WTC11 (cell line): ENCODE measurements at regions not wholly inside any gene's neighbourhood (a gene's known extent, or its start where the extent isn't known, plus 50 kb on each side); places are given as distances from the start of the nearest gene placed in this dataset.

Experiments
- ATAC-seq: fragments of 200-7000 bp; cut with Tn5 transposase; 2 replicates; pipeline ENCODE4 v1.10.0; 2021; ENCODE audit warnings: mild to moderate bottlenecking, moderate library complexity
- CTCF ChIA-PET: fragments of 300-600 bp; sonication (Branson Sonifier 250); formaldehyde crosslinking; loops from one replicate; lab custom pipeline; 2021; ENCODE audit warnings: antibody characterized with exemption; lab: Charles Lee
- POLR2A ChIA-PET: fragments of 350-600 bp; sonication (Branson Sonifier 250); formaldehyde crosslinking; loops from one replicate; lab custom pipeline; 2021; ENCODE audit warnings: antibody characterized with exemption; lab: Charles Lee
- DNase-seq: peaks from one replicate; pipeline ENCODE4 v3.0.0; 2021; ENCODE audit warnings: low spot score
- H3K27ac Mint-ChIP-seq: 2 replicates; pipeline ENCODE4 v1.8.0; 2021; ENCODE audit warnings: mixed read lengths
- H3K27me3 Mint-ChIP-seq: 2 replicates; pipeline ENCODE4 v1.8.0; 2021; ENCODE audit warnings: low read depth, mild to moderate bottlenecking, moderate library complexity, mixed read lengths
- H3K36me3 Mint-ChIP-seq: 2 replicates; pipeline ENCODE4 v1.8.0; 2021; ENCODE audit warnings: mixed read lengths
- H3K4me1 Mint-ChIP-seq: 2 replicates; pipeline ENCODE4 v1.8.0; 2022; ENCODE audit warnings: mixed read lengths
- H3K4me3 Mint-ChIP-seq: 2 replicates; pipeline ENCODE4 v1.8.0; 2021; ENCODE audit warnings: mild to moderate bottlenecking, moderate library complexity, mixed read lengths
- H3K9me3 Mint-ChIP-seq: 2 replicates; pipeline ENCODE4 v1.8.0; 2021; ENCODE audit warnings: mixed read lengths
- ATF1 ChIP-seq: sonication (generic); formaldehyde crosslinking; IDR thresholded peaks from 2 replicates; pipeline ENCODE4 v1.8.1; 2023; ENCODE audit warnings: mild to moderate bottlenecking, moderate library complexity, missing genetic modification reagents
- EMX1 ChIP-seq: fragments of 250-450 bp; sonication (Bioruptor Pico); IDR thresholded peaks from 2 replicates; pipeline ENCODE4 v1.8.0; 2021; ENCODE audit warnings: mild to moderate bottlenecking
- FOXJ3 ChIP-seq: sonication (generic); formaldehyde crosslinking; IDR thresholded peaks from 2 replicates; pipeline ENCODE4 v1.9.0; 2021; ENCODE audit warnings: missing genetic modification reagents, mild to moderate bottlenecking, borderline replicate concordance
- GABPB1 ChIP-seq: sonication (generic); formaldehyde crosslinking; IDR thresholded peaks from 2 replicates; pipeline ENCODE4 v1.8.1; 2023; ENCODE audit warnings: mild to moderate bottlenecking, missing genetic modification reagents
- IRF2 ChIP-seq: sonication (generic); formaldehyde crosslinking; IDR thresholded peaks from 2 replicates; pipeline ENCODE4 v1.8.0; 2022; ENCODE audit warnings: low read depth, missing genetic modification reagents, borderline replicate concordance
- MYBL2 ChIP-seq: sonication (generic); formaldehyde crosslinking; IDR thresholded peaks from 2 replicates; pipeline ENCODE4 v1.8.1; 2023; ENCODE audit warnings: mild to moderate bottlenecking, moderate library complexity, missing genetic modification reagents
- NFE2L1 ChIP-seq: sonication (generic); formaldehyde crosslinking; IDR thresholded peaks from 2 replicates; pipeline ENCODE4 v1.8.1; 2023; ENCODE audit warnings: missing genetic modification reagents
- NFYB ChIP-seq: sonication (generic); formaldehyde crosslinking; conservative IDR thresholded peaks from 2 replicates; pipeline ENCODE4 v1.8.0; 2022; ENCODE audit warnings: low read depth, missing genetic modification reagents
- NR2C2 ChIP-seq: sonication (generic); formaldehyde crosslinking; IDR thresholded peaks from 2 replicates; pipeline ENCODE4 v1.8.0; 2022; ENCODE audit warnings: mild to moderate bottlenecking, missing genetic modification reagents
- NR3C1 ChIP-seq: sonication (generic); formaldehyde crosslinking; conservative IDR thresholded peaks from 2 replicates; pipeline ENCODE4 v1.8.1; 2023; ENCODE audit warnings: low read depth, mild to moderate bottlenecking, missing genetic modification reagents
- OVOL2 ChIP-seq: fragments of 250-450 bp; sonication (Bioruptor Pico); IDR thresholded peaks from 2 replicates; pipeline ENCODE4 v1.9.0; 2021; ENCODE audit warnings: mild to moderate bottlenecking, borderline replicate concordance
- SMAD4 ChIP-seq: sonication (generic); formaldehyde crosslinking; IDR thresholded peaks from 2 replicates; pipeline ENCODE4 v1.8.0; 2022; ENCODE audit warnings: mild to moderate bottlenecking, missing genetic modification reagents
- TCF7 ChIP-seq: sonication (generic); formaldehyde crosslinking; IDR thresholded peaks from 2 replicates; pipeline ENCODE4 v1.8.0; 2022; ENCODE audit warnings: mild to moderate bottlenecking, low read depth, missing genetic modification reagents, moderate library complexity
- TEAD4 ChIP-seq: sonication (generic); formaldehyde crosslinking; IDR thresholded peaks from 2 replicates; pipeline ENCODE4 v1.8.0; 2022; ENCODE audit warnings: mild to moderate bottlenecking, missing genetic modification reagents
- TP53 ChIP-seq: sonication (generic); formaldehyde crosslinking; IDR thresholded peaks from 2 replicates; pipeline ENCODE4 v1.8.1; 2023; ENCODE audit warnings: mild to moderate bottlenecking, missing genetic modification reagents
- ZBTB21 ChIP-seq: sonication (generic); formaldehyde crosslinking; IDR thresholded peaks from 2 replicates; pipeline ENCODE4 v1.8.1; 2023; ENCODE audit warnings: mild to moderate bottlenecking, missing genetic modification reagents, borderline replicate concordance
- ZNF121 ChIP-seq: sonication (generic); formaldehyde crosslinking; IDR thresholded peaks from 2 replicates; pipeline ENCODE4 v1.8.0; 2023; ENCODE audit warnings: missing genetic modification reagents
- ZNF396 ChIP-seq: fragments of 250-450 bp; sonication (Bioruptor Pico); IDR thresholded peaks from 2 replicates; pipeline ENCODE4 v1.8.0; 2021; ENCODE audit warnings: mild to moderate bottlenecking, moderate library complexity, borderline replicate concordance
- ZNF416 ChIP-seq: fragments of 250-450 bp; sonication (Bioruptor Pico); IDR thresholded peaks from 2 replicates; pipeline ENCODE4 v1.9.0; 2021; ENCODE audit warnings: mild to moderate bottlenecking, inconsistent platforms
- TF ChIP-seq, protein P1 (sequence below): fragments of 250-450 bp; sonication (Bioruptor Pico); conservative IDR thresholded peaks from 2 replicates; pipeline ENCODE4 v1.9.0; 2021; ENCODE audit warnings: mild to moderate bottlenecking
- TF ChIP-seq, protein P2 (sequence below): sonication (generic); formaldehyde crosslinking; IDR thresholded peaks from 2 replicates; pipeline ENCODE4 v1.8.1; 2023; ENCODE audit warnings: mild to moderate bottlenecking, missing genetic modification reagents
- TF ChIP-seq, protein P3 (sequence below): sonication (generic); formaldehyde crosslinking; IDR thresholded peaks from 2 replicates; pipeline ENCODE4 v1.8.0; 2022; ENCODE audit warnings: mild to moderate bottlenecking, missing genetic modification reagents
- TF ChIP-seq, protein P4 (sequence below): sonication (generic); formaldehyde crosslinking; conservative IDR thresholded peaks from 2 replicates; pipeline ENCODE4 v1.8.1; 2022; ENCODE audit warnings: mild to moderate bottlenecking, missing genetic modification reagents
- TF ChIP-seq, protein P5 (sequence below): sonication (generic); formaldehyde crosslinking; IDR thresholded peaks from 2 replicates; pipeline ENCODE4 v1.8.0; 2023; ENCODE audit warnings: missing genetic modification reagents
- TF ChIP-seq, protein P6 (sequence below): sonication (generic); formaldehyde crosslinking; IDR thresholded peaks from 2 replicates; pipeline ENCODE4 v1.8.1; 2022; ENCODE audit warnings: low read depth, missing genetic modification reagents, borderline replicate concordance
- TF ChIP-seq, protein P7 (sequence below): sonication (generic); formaldehyde crosslinking; IDR thresholded peaks from 2 replicates; pipeline ENCODE4 v1.8.1; 2023; ENCODE audit warnings: mild to moderate bottlenecking, missing genetic modification reagents, moderate library complexity

DNA sequence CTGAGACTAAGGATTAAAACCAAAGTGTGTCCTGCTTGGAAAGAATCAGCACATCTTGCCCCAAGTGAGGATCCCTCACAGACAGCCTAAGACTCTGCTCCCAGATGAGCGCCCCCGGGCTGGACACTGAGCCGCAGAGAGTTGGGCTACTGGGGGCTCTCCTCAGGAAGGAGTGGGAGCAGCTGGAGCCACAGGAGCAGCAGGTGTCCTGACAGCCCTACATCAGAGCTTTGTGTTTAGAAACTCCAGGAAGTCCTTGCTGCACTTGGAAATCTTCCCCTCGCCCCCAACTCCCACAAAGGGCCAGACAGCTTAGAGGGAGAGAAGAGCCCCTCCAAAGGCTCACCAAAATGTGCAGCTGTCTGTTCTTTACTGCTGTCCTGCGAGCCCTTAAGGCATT is 172.2 kb downstream of the HERPUD2 start:
- CTCF ChIA-PET: interaction anchor here (1.2 to 1.4 kb wide), 3 partner anchors 71 to 102 kb away, joined by 3 to 4 read pairs (median 3); no protein-coding TSS in a partner anchor
- TF ChIP-seq IRF2: no peak
- TF ChIP-seq TEAD4 (CRISPR knock-in tag): no peak
- no peak for TF ChIP-seq GABPB1 (CRISPR knock-in tag)
- no peak for TF ChIP-seq FOXJ3 (CRISPR knock-in tag)
- no peak for TF ChIP-seq NFE2L1
- TF ChIP-seq TP53: no peak
- TF ChIP-seq OVOL2 (CRISPR knock-in tag): no peak
- TF ChIP-seq, protein P1, sequence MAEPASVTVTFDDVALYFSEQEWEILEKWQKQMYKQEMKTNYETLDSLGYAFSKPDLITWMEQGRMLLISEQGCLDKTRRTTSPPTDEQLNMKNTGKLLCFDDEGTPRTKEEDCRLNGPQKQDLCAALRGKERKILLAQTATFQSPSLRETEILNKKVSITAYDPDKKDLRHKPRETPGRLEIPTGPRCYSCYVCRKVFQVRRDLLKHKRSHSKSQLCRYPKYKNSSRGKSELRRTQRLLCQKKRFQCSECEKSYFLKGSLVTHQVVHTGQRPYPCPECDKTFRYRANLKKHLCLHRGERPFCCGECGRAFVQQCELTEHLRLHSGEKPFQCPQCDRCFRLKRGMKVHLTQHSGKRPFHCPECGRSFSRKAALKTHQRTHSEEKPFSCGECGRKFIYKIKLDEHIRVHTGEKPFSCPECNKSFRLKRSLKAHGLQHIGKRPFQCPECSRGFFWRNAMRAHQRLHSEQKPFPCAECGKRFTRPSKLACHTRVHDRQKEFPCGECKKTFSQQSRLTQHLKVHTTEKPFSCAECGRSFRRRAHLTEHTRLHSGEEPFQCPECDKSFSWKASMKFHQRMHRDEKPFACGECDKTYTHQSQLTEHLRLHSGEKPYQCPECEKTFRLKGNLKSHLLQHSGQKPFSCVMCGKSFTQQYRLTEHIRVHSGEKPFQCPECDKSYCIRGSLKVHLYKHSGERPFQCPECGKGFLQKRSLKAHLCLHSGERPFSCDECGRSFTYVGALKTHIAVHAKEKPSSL (CRISPR knock-in tag): no peak
- TF ChIP-seq, protein P2, sequence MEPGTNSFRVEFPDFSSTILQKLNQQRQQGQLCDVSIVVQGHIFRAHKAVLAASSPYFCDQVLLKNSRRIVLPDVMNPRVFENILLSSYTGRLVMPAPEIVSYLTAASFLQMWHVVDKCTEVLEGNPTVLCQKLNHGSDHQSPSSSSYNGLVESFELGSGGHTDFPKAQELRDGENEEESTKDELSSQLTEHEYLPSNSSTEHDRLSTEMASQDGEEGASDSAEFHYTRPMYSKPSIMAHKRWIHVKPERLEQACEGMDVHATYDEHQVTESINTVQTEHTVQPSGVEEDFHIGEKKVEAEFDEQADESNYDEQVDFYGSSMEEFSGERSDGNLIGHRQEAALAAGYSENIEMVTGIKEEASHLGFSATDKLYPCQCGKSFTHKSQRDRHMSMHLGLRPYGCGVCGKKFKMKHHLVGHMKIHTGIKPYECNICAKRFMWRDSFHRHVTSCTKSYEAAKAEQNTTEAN (CRISPR knock-in tag): no peak
- TF ChIP-seq ZNF396: no peak
- TF ChIP-seq, protein P3, sequence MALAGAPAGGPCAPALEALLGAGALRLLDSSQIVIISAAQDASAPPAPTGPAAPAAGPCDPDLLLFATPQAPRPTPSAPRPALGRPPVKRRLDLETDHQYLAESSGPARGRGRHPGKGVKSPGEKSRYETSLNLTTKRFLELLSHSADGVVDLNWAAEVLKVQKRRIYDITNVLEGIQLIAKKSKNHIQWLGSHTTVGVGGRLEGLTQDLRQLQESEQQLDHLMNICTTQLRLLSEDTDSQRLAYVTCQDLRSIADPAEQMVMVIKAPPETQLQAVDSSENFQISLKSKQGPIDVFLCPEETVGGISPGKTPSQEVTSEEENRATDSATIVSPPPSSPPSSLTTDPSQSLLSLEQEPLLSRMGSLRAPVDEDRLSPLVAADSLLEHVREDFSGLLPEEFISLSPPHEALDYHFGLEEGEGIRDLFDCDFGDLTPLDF: no peak
- TF ChIP-seq, protein P4, sequence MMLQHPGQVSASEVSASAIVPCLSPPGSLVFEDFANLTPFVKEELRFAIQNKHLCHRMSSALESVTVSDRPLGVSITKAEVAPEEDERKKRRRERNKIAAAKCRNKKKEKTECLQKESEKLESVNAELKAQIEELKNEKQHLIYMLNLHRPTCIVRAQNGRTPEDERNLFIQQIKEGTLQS (CRISPR knock-in tag): no peak
- TF ChIP-seq, protein P5, sequence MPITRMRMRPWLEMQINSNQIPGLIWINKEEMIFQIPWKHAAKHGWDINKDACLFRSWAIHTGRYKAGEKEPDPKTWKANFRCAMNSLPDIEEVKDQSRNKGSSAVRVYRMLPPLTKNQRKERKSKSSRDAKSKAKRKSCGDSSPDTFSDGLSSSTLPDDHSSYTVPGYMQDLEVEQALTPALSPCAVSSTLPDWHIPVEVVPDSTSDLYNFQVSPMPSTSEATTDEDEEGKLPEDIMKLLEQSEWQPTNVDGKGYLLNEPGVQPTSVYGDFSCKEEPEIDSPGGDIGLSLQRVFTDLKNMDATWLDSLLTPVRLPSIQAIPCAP (CRISPR knock-in tag): no peak
- no peak for TF ChIP-seq ZNF121 (CRISPR knock-in tag)
- no peak for TF ChIP-seq NR3C1 (CRISPR knock-in tag)
- TF ChIP-seq, protein P6, sequence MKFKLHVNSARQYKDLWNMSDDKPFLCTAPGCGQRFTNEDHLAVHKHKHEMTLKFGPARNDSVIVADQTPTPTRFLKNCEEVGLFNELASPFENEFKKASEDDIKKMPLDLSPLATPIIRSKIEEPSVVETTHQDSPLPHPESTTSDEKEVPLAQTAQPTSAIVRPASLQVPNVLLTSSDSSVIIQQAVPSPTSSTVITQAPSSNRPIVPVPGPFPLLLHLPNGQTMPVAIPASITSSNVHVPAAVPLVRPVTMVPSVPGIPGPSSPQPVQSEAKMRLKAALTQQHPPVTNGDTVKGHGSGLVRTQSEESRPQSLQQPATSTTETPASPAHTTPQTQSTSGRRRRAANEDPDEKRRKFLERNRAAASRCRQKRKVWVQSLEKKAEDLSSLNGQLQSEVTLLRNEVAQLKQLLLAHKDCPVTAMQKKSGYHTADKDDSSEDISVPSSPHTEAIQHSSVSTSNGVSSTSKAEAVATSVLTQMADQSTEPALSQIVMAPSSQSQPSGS (CRISPR knock-in tag): no peak
- TF ChIP-seq ZNF416: no peak
- TF ChIP-seq, all 79 proteins: peak for 0
- H3K4me1 Mint-ChIP-seq: no peaks in the 10 kb centered on the region
- no peak for ATAC-seq
- no peak for DNase-seq
- no peaks in the 10 kb centered on the region for H3K36me3 Mint-ChIP-seq
- POLR2A ChIA-PET: no interaction called here
- no peak overlapping the region for H3K27ac Mint-ChIP-seq
- H3K27me3 Mint-ChIP-seq: no peaks in the 10 kb centered on the region
- no peak overlapping the region for H3K4me3 Mint-ChIP-seq
- no peaks in the 10 kb centered on the region; the same call in 1 of the 2 replicates for H3K9me3 Mint-ChIP-seq

DNA sequence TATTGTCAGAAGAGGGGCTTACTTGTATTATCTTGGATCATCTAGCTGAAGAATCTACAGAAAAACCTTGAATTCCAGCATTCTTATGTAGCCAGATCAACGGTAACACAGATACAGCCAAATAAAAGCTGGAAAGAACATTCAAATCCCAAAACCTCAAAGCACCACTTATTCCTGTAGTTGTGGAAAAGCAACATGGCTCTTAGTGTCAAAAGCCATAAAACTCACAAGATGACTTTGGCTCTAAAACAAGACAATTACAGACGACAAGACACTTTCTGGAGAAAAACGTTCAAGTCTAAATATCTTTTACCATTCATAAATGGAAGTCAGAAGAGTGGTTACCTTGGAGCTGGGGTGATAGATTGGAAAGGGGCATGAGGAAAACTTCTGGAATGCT is 173.0 kb downstream of the HERPUD2 start:
- Mint-ChIP-seq H3K27me3 (no peaks in the 10 kb centered on the region), H3K4me1 (no peaks in the 10 kb centered on the region), H3K36me3 (no peaks in the 10 kb centered on the region), H3K4me3 (no peak overlapping the region), H3K9me3 (no peaks in the 10 kb centered on the region; the same call in 1 of the 2 replicates), H3K27ac (no peak overlapping the region)
- POLR2A ChIA-PET: no interaction called here
- CTCF ChIA-PET: interaction anchor here (1.2 to 1.4 kb wide), 3 partner anchors 72 to 103 kb away, joined by 3 to 4 read pairs (median 3); no protein-coding TSS in a partner anchor
- DNase-seq (no peak), ATAC-seq (no peak)
- TF ChIP-seq, protein P3: no peak
- no peak for TF ChIP-seq EMX1 (CRISPR knock-in tag)
- TF ChIP-seq NR2C2 (CRISPR knock-in tag): no peak
- TF ChIP-seq, protein P7, sequence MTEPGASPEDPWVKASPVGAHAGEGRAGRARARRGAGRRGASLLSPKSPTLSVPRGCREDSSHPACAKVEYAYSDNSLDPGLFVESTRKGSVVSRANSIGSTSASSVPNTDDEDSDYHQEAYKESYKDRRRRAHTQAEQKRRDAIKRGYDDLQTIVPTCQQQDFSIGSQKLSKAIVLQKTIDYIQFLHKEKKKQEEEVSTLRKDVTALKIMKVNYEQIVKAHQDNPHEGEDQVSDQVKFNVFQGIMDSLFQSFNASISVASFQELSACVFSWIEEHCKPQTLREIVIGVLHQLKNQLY (CRISPR knock-in tag): no peak
- no peak for TF ChIP-seq TCF7 (CRISPR knock-in tag)
- TF ChIP-seq MYBL2 (CRISPR knock-in tag): no peak
- no peak for TF ChIP-seq ATF1 (CRISPR knock-in tag)
- TF ChIP-seq NFYB (CRISPR knock-in tag): no peak
- no peak for TF ChIP-seq ZBTB21 (CRISPR knock-in tag)
- no peak for TF ChIP-seq SMAD4 (CRISPR knock-in tag)
